G401.6 (cell line): ENCODE measurements at regions not wholly inside any gene's neighbourhood (a gene's known extent, or its start where the extent isn't known, plus 50 kb on each side); places are given as distances from the start of the nearest gene placed in this dataset.

ENCODE experiments used
- FAIRE-seq: peaks from 2 replicates; lab custom pipeline; 2012; peaks lifted over from hg19 to GRCh38; lab: Jason Lieb, UNC

DNA sequence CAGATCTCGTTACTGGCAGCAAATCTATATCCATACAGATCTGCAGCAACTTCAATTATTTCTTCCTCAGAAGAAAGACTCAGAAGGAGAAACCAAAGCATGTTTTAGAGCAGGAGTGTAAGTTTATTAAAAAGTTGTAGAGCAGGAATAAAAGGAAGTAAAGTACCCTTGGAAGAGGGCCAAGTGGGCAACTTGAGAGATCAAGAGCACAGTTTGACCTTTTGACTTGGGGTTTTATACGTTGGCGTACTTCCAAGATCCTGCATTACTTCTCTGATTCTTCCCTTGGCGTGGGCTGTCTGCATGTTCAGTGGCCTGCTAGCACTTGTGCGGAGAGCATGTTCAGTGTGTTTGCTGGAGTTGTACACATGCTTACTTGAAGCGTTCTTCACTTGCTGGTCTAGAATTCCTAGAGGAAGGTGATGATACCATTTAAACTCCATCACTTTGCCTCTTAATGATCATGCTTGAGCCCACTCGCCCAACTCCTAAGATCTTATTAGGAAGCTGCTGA, 1114.7 kb upstream of the PABPC4L start:
- no peak for FAIRE-seq

- FAIRE-seq: no peak
Observed at GRCh38 chr4:135290136-135290535, 1088.5 kb upstream of the PABPC4L start.

DNA sequence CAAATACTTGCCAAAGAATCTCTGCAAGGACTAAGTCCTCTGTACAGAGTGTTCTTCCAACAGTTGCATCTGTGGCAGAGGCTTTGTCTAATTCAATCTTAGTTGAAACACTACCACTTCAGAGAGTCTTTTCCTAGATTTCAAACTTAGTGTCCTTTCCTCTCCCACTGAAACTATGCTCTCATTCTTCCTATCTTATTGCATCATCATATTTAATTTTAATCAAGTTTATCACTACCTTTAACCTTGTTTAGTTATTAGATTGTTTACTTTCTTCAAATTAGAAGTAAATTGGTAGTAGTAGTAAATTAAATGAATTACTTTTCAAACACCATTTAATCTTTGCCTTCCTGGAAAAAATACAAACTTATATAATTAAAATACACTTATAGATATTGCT, 1082.3 kb upstream of the PABPC4L start:
- FAIRE-seq: peak; percentile 72

- no peak for FAIRE-seq
Observed at GRCh38 chr4:135282676-135283075, 1081.1 kb upstream of the PABPC4L start.

- no peak for FAIRE-seq
Observed at GRCh38 chr4:135281230-135281629, 1079.6 kb upstream of the PABPC4L start.

DNA sequence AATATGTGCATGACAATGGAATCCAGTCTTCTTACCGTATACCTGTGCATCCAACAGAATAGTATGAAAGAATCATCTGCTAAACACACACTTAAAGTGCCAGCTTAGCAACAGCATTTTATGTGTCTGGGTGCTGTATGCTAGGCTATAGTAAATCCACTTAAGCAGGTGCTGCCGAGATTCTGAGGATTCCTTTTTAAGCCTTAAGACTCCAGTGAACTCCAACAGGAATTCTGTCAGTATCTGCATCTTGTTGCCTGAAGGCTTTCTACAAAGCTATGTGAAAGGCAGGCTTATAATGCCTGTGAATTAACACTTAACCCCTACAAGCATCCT, 1076.4 kb upstream of the PABPC4L start:
- FAIRE-seq: no peak

DNA sequence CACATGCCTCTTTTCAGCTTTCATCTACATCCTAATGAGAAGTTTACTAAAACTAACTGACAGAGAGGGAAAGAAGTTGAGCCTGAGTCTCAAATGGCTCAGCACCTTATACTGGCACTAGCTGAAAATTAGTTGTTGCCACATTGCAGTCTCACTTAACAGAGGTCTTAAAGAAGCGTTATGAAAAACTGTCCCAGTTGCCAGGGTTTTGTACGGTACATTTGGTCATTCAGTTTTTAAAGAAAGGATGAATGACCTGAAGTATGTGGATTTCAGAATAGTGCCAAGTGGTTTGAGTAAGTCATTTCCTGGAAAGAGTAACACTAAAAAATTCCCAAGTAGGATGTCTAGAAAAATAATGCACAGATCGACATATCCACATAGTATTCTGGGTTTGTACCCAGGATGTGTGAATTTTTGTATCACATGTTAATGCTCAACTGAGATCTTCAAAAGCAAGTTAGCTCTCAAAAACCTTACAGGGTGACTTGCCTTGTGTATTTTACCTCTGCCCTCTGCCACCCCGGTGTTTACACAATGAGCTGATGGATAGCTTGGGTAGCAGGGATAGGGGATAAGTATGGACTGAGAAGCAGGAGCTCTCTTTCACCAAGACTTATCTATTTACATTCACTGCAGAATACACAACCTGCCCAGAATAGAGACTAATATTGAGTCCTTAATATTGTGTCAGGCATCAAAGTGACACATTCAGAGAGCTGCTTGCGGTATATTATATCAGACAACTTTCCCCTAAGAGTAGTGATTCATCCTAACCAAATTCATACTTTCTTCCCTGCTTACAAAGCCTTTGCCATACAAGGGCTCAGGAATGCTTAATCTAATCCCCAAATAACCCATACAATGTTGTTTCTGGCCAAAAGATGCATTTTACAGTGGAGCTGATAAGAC, 1075.7 kb upstream of the PABPC4L start:
- FAIRE-seq: no peak

GRCh38 chr4:135274416-135274815, 1072.8 kb upstream of the PABPC4L start:
- no peak for FAIRE-seq

DNA sequence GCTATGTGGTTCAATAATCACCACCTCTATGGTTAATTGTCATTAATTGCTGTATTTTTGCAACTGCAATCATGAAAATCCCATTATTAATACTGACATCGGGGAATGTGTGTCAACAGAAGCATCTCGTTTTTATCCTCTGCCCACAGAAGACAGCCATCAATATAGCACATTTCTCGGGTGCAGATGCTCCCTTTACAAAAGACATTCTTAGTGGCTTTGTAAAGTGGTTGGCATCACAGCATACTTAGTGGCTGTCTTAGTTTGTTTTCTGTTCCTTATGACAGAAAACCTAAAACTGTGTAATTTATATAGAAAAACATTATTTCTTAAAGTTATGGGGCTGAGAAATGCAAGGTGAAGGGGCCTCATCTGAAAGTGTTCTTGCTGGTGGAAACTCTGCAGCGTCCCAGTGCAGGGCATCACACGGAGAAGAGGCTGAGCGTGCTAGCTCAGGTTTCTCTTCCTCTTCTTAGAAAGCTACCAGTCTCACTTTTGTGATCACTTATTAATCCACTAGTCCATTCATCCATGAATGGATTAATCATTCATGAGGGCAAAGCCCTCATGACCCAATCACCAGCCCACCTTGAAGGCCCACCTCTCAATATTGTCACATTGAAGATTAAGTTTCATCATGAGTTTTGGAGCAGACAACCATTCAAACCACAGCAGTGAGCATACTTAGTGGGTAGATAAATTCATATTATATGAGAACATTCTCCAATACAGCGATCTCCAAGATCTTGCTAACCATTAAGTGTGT, 1067.7 kb upstream of the PABPC4L start:
- no peak for FAIRE-seq

DNA sequence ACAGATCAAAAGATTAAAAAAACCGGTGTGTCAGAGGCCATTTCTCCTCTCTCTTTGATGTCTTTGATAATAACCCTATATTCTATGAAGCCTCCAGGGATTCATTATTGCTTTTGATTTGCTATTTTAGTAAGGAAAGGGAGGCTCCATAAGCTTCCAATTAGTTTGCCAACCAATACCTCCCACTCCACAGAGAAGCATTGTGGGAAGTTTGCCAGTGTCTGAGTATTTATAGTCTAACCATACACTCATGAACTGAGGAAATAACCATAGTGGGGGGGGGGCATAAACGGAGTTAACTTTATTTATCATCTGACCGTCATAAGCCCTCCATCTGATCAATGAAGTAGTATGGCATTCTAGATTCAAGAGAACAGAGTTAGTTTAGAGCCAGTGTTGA, 1066.8 kb upstream of the PABPC4L start:
- no peak for FAIRE-seq

DNA sequence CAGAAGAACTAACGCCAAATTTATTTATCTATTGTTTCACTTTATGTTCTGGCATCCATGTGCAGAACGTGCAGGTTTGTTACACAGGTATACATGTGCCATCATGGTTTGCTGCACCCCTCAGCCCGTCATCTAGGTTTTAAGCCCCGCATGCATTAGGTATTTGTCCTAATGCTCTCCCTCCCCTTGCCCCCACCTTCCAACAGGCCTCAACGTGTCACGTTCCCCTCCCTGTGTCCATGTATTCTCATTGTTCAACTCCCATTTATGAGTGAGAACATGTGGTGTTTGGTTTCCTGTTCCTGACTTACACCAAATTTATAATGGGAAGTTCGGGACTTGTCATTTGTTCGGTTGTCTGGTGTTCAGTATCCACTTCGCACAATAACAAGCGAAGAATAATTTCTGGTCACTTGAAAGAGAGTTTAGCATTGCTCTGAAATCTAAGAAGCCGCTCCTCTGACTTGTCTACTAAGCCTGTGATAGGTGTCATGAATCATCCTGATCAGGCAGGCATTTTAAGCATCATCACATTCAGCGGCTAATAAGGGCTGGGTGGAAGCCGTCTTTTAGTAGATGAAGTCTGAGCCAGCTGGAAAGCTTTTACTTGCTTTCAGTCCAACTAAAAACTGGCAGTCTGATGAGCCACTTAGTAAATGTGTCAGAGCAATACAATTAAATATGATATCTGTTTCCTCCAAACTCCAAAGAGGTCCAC, 1065.7 kb upstream of the PABPC4L start:
- no peak for FAIRE-seq

DNA sequence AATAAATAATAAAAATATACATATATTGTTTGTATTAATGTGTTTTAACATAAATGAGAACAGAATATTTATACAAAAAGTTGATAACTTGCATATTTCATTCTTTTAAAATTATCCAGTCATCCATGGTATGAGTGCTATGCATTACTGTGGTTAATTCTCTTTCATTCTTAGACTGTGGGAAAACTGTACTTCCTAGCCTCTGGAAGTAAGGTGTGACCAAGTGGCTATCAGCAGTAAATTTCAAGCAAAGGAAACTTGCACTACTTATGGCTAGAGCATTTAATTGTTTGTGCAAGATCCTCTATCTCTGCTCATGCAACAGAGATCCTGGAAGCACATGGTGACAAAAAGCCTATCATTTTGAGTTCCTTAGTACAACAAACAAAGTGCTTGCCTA, 1054.5 kb upstream of the PABPC4L start:
- FAIRE-seq: no peak

- no peak for FAIRE-seq
Observed at GRCh38 chr4:135250040-135250439, 1048.5 kb upstream of the PABPC4L start.

DNA sequence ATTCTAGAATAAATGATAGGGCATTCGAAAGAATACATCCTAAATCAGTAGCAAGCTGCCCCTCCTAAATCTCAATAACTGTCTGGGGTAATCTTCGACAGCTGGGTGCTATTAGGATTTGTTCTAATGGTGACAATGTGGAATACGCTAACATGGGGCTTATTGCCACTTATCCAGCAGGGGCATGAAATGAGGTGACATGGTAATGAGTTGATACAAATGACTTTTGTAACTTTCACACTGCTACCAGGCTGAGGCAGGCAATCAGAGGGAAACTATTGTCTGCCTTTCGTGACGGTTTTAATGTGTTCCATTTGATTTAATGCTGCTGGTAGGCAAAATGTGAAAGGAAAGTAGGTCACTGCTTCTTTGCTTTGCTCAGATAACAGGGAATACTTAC, 1047.4 kb upstream of the PABPC4L start:
- FAIRE-seq: no peak

DNA sequence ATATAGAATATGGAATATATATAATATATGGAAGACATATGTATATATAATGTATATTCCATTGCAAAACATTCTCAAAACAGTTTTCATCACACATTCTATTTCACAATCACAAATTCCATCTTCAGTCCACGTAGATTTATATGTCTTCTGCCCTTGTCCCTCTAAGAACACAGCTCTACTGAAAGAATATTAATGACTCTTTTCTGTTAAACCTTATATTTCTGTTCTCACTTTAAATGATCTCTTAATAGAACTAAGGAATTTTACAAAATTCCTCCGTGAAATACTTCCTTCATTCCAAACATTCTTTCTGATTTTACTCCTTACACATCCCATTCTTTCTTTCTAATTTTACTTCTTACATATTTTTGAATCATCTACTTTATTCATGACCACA, 1043.1 kb upstream of the PABPC4L start:
- FAIRE-seq: no peak

GRCh38 chr4:135244056-135244455, 1042.5 kb upstream of the PABPC4L start:
- FAIRE-seq: no peak

DNA sequence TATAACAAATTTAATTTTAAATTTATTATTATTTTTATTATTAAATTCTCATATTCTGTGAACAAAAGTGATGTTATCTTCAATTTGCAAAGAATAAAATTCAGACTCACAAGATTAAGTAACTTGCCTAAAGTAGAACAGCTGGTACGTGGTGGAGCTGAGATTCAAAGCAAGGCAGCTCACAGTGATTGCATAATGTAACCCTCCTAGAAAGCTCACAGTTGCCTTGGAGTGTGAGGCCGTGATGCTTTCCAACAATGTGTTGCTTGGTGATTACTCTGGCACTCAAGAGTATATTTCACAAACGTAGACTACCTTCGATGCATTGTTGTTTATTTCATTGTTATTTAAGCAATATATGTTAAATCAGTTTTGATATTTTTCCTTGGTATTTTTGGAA, 1039.2 kb upstream of the PABPC4L start:
- FAIRE-seq: no peak

- no peak for FAIRE-seq
Observed at GRCh38 chr4:135239964-135240363, 1038.4 kb upstream of the PABPC4L start.

GRCh38 chr4:135238940-135239339, 1037.4 kb upstream of the PABPC4L start:
- no peak for FAIRE-seq

DNA sequence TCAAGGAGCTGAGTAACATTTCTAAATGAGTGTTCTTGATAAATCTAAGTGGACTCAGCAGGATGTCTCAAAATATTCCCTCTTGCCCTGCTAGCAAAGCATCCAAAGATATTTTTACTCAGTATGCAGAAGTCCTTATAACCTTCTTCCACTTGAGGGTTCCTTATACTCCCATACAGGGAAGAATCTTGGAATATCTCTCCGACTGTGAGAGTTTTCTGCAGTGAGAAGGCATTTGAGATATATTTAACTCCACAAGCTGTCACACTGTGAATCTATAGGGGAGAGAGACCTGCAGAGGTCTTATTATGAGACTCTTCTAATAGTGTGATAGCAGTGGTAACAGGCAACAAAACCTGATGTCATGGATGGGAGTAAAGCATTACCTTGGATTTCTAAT, 1034.5 kb upstream of the PABPC4L start:
- no peak for FAIRE-seq

GRCh38 chr4:135227842-135228241, 1026.3 kb upstream of the PABPC4L start:
- no peak for FAIRE-seq

- no peak for FAIRE-seq
Observed at GRCh38 chr4:135225551-135225950, 1024.0 kb upstream of the PABPC4L start.

GRCh38 chr4:135210341-135210740, 1008.8 kb upstream of the PABPC4L start:
- FAIRE-seq: no peak
